Mucosa of stomach (tissue), 1 donor: ENCODE measurements at regions not wholly inside any gene's neighbourhood (a gene's known extent, or its start where the extent isn't known, plus 50 kb on each side); places are given as distances from the start of the nearest gene placed in this dataset.

ENCODE experiments used
- H3K27me3 ChIP-seq: one replicate; pipeline ENCODE4 v1.7.0; 2013; ENCODE audit warnings: mild to moderate bottlenecking, low read length; ENCODE audit not compliant: control insufficient read depth, insufficient read depth
- H3K36me3 ChIP-seq: one replicate; pipeline ENCODE4 v1.7.0; 2013; ENCODE audit warnings: low read length; ENCODE audit not compliant: control insufficient read depth, insufficient read depth
- H3K4me1 ChIP-seq: one replicate; pipeline ENCODE4 v1.7.0; 2013; ENCODE audit warnings: mild to moderate bottlenecking, low read length; ENCODE audit not compliant: control insufficient read depth, insufficient read depth
- H3K4me3 ChIP-seq: one replicate; pipeline ENCODE4 v1.7.0; 2013; ENCODE audit warnings: low read length
- H3K9ac ChIP-seq: one replicate; pipeline ENCODE4 v1.7.0; 2013; ENCODE audit warnings: mild to moderate bottlenecking, low read length, moderate library complexity
- H3K9me3 ChIP-seq: one replicate; pipeline ENCODE4 v1.7.0; 2013; ENCODE audit warnings: mild to moderate bottlenecking, low read length, moderate library complexity; ENCODE audit not compliant: control insufficient read depth
- donor health status: Pancreatic carcinoma.

- H3K4me3 ChIP-seq: no peak overlapping the region
- no peaks in the 10 kb centered on the region for H3K9me3 ChIP-seq
- peaks cover 27% of the 10 kb centered on the region for H3K4me1 ChIP-seq
- no peak overlapping the region for H3K9ac ChIP-seq
- no peaks in the 10 kb centered on the region for H3K27me3 ChIP-seq
- H3K36me3 ChIP-seq: no peaks in the 10 kb centered on the region
These were observed 181.6 kb downstream of the MID1IP1 start for GRCh38 chrX:38982843-38983242.

- Histone ChIP-seq H3K36me3 (no peaks in the 10 kb centered on the region), H3K4me3 (no peak overlapping the region), H3K9me3 (no peaks in the 10 kb centered on the region)
These were observed 184.1 kb downstream of the MID1IP1 start for GRCh38 chrX:38985375-38985774.

GRCh38 chrX:38985945-38986344 is 184.7 kb downstream of the MID1IP1 start:
- no peaks in the 10 kb centered on the region for H3K36me3 ChIP-seq
- no peaks in the 10 kb centered on the region for H3K9me3 ChIP-seq
- peaks cover 32% of the 10 kb centered on the region for H3K4me1 ChIP-seq

More at GRCh38 chrX:38985375-38985774, 184.1 kb downstream of the MID1IP1 start:
- Histone ChIP-seq H3K27me3 (no peaks in the 10 kb centered on the region), H3K9ac (no peak overlapping the region), H3K4me1 (peaks cover 32% of the 10 kb centered on the region)

GRCh38 chrX:38986586-38986985 is 185.3 kb downstream of the MID1IP1 start:
- H3K9me3 ChIP-seq: no peaks in the 10 kb centered on the region
- H3K9ac ChIP-seq: no peak overlapping the region
- no peaks in the 10 kb centered on the region for H3K27me3 ChIP-seq
- no peak overlapping the region for H3K4me3 ChIP-seq
- no peaks in the 10 kb centered on the region for H3K36me3 ChIP-seq
- H3K4me1 ChIP-seq: peaks cover 32% of the 10 kb centered on the region

More at GRCh38 chrX:38985945-38986344, 184.7 kb downstream of the MID1IP1 start:
- Histone ChIP-seq H3K9ac (no peak overlapping the region), H3K4me3 (no peak overlapping the region), H3K27me3 (no peaks in the 10 kb centered on the region)

GRCh38 chrX:38987198-38987651 is 186.0 kb downstream of the MID1IP1 start:
- H3K9ac ChIP-seq: no peak overlapping the region
- H3K9me3 ChIP-seq: no peaks in the 10 kb centered on the region
- peaks cover 32% of the 10 kb centered on the region for H3K4me1 ChIP-seq
- H3K4me3 ChIP-seq: no peak overlapping the region
- H3K27me3 ChIP-seq: no peaks in the 10 kb centered on the region
- no peaks in the 10 kb centered on the region for H3K36me3 ChIP-seq

- no peak overlapping the region for H3K4me3 ChIP-seq
- H3K9ac ChIP-seq: no peak overlapping the region
- H3K27me3 ChIP-seq: no peaks in the 10 kb centered on the region
- H3K36me3 ChIP-seq: no peaks in the 10 kb centered on the region
- H3K9me3 ChIP-seq: no peaks in the 10 kb centered on the region
- H3K4me1 ChIP-seq: peaks cover 32% of the 10 kb centered on the region
These were observed 187.0 kb downstream of the MID1IP1 start for GRCh38 chrX:38988301-38988700.

- Histone ChIP-seq H3K4me1 (peaks cover 36% of the 10 kb centered on the region), H3K27me3 (no peaks in the 10 kb centered on the region), H3K9ac (no peak overlapping the region), H3K4me3 (no peak overlapping the region), H3K9me3 (no peaks in the 10 kb centered on the region), H3K36me3 (no peaks in the 10 kb centered on the region)
These were observed 187.8 kb downstream of the MID1IP1 start for GRCh38 chrX:38989076-38989475.

- no peaks in the 10 kb centered on the region for H3K9me3 ChIP-seq
- H3K4me1 ChIP-seq: peaks cover 18% of the 10 kb centered on the region
- H3K4me3 ChIP-seq: no peak overlapping the region
- no peaks in the 10 kb centered on the region for H3K27me3 ChIP-seq
- H3K9ac ChIP-seq: no peak overlapping the region
- no peaks in the 10 kb centered on the region for H3K36me3 ChIP-seq
These were observed 190.6 kb downstream of the MID1IP1 start for GRCh38 chrX:38991656-38992440.

GRCh38 chrX:38992441-38993096 is 191.3 kb downstream of the MID1IP1 start:
- Histone ChIP-seq H3K4me3 (no peak overlapping the region), H3K9ac (no peak overlapping the region), H3K4me1 (peaks cover 11% of the 10 kb centered on the region), H3K36me3 (no peaks in the 10 kb centered on the region), H3K27me3 (no peaks in the 10 kb centered on the region), H3K9me3 (no peaks in the 10 kb centered on the region)

GRCh38 chrX:38993500-38993899 is 192.2 kb downstream of the MID1IP1 start:
- Histone ChIP-seq H3K4me1 (peaks cover 9% of the 10 kb centered on the region), H3K27me3 (no peaks in the 10 kb centered on the region), H3K9me3 (no peaks in the 10 kb centered on the region), H3K9ac (no peak overlapping the region), H3K36me3 (no peaks in the 10 kb centered on the region), H3K4me3 (no peak overlapping the region)

- H3K9ac ChIP-seq: no peak overlapping the region
- H3K4me1 ChIP-seq: peaks cover 14% of the 10 kb centered on the region
- no peak overlapping the region for H3K4me3 ChIP-seq
- no peaks in the 10 kb centered on the region for H3K27me3 ChIP-seq
- no peaks in the 10 kb centered on the region for H3K9me3 ChIP-seq
- H3K36me3 ChIP-seq: no peaks in the 10 kb centered on the region
These were observed 197.8 kb downstream of the MID1IP1 start for GRCh38 chrX:38999099-38999498.

- Histone ChIP-seq H3K4me3 (no peak overlapping the region), H3K27me3 (no peaks in the 10 kb centered on the region), H3K9me3 (no peaks in the 10 kb centered on the region), H3K9ac (no peak overlapping the region), H3K4me1 (peaks cover 18% of the 10 kb centered on the region), H3K36me3 (no peaks in the 10 kb centered on the region)
These were observed 198.9 kb downstream of the MID1IP1 start for GRCh38 chrX:38999967-39000745.
